ENCODE measurements at regions not wholly inside any gene's neighbourhood (a gene's known extent, or its start where the extent isn't known, plus 50 kb on each side); places are given as distances from the start of the nearest gene placed in this dataset.

DNA sequence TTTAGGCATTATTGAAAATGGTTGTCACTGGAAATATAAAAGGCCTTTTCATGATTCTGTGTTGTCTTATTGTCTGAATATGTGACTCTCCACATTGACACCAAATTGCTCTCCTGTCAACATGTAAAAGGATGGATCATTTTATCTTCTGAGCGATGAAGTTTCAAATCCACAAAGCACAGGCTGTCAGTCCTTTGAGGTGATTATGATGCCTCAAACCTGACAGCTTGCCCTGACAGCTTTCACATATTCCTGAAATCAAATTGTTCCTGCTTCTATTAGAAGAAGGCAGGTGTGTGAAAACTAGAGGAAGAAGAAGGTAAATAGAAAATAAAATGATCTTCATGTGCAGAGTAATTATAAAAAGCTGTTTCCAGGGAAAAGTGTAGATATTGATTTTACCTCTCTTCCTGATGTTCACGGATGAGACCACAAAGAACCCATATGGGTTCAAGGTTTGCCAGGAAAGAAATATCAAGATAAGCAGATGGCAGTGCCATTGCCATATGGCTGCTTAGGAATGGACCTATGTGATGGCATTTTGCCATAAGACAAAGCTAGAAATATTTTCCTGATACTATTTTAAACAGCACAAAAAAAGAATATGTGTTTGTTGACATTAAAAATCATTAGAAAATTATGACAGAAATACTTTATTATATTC is 1006.3 kb upstream of the AGA start:
- TF ChIP-seq, protein P1, sequence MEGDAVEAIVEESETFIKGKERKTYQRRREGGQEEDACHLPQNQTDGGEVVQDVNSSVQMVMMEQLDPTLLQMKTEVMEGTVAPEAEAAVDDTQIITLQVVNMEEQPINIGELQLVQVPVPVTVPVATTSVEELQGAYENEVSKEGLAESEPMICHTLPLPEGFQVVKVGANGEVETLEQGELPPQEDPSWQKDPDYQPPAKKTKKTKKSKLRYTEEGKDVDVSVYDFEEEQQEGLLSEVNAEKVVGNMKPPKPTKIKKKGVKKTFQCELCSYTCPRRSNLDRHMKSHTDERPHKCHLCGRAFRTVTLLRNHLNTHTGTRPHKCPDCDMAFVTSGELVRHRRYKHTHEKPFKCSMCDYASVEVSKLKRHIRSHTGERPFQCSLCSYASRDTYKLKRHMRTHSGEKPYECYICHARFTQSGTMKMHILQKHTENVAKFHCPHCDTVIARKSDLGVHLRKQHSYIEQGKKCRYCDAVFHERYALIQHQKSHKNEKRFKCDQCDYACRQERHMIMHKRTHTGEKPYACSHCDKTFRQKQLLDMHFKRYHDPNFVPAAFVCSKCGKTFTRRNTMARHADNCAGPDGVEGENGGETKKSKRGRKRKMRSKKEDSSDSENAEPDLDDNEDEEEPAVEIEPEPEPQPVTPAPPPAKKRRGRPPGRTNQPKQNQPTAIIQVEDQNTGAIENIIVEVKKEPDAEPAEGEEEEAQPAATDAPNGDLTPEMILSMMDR (IDR thresholded peaks at IDR 0.05 in 2 of 3, conservative IDR thresholded peaks at IDR 0.05 in 1 of 3; ENCODE audit: borderline replicate concordance in 1 of 3, insufficient read depth in 1 of 3, low read depth in 2 of 3, low read length in 2 of 3) = no peak
- TF ChIP-seq POLR2A (IDR thresholded peaks at IDR 0.05; ENCODE audit: borderline replicate concordance, extremely low read depth, insufficient read depth, insufficient read length) (no peak), SP1 (IDR thresholded peaks at IDR 0.05; ENCODE audit: low read depth) (no peak), YY1 (IDR thresholded peaks at IDR 0.05; ENCODE audit: extremely low read depth, insufficient replicate concordance, low read depth, low read length) (no peak), EZH2 (IDR thresholded peaks at IDR 0.05) (no peak), SRF (IDR thresholded peaks at IDR 0.05; ENCODE audit: low read depth) (no peak), POLR2AphosphoS5 (IDR thresholded peaks at IDR 0.05; ENCODE audit: low read depth, low read length) (no peak), ZFX (IDR thresholded peaks at IDR 0.05) (no peak)
- TF ChIP-seq, protein P2, sequence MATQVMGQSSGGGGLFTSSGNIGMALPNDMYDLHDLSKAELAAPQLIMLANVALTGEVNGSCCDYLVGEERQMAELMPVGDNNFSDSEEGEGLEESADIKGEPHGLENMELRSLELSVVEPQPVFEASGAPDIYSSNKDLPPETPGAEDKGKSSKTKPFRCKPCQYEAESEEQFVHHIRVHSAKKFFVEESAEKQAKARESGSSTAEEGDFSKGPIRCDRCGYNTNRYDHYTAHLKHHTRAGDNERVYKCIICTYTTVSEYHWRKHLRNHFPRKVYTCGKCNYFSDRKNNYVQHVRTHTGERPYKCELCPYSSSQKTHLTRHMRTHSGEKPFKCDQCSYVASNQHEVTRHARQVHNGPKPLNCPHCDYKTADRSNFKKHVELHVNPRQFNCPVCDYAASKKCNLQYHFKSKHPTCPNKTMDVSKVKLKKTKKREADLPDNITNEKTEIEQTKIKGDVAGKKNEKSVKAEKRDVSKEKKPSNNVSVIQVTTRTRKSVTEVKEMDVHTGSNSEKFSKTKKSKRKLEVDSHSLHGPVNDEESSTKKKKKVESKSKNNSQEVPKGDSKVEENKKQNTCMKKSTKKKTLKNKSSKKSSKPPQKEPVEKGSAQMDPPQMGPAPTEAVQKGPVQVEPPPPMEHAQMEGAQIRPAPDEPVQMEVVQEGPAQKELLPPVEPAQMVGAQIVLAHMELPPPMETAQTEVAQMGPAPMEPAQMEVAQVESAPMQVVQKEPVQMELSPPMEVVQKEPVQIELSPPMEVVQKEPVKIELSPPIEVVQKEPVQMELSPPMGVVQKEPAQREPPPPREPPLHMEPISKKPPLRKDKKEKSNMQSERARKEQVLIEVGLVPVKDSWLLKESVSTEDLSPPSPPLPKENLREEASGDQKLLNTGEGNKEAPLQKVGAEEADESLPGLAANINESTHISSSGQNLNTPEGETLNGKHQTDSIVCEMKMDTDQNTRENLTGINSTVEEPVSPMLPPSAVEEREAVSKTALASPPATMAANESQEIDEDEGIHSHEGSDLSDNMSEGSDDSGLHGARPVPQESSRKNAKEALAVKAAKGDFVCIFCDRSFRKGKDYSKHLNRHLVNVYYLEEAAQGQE (IDR thresholded peaks at IDR 0.05; ENCODE audit: low read depth) = no peak
- TF ChIP-seq, protein P3, sequence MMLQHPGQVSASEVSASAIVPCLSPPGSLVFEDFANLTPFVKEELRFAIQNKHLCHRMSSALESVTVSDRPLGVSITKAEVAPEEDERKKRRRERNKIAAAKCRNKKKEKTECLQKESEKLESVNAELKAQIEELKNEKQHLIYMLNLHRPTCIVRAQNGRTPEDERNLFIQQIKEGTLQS (IDR thresholded peaks at IDR 0.05) = no peak
- TF ChIP-seq, protein P4, sequence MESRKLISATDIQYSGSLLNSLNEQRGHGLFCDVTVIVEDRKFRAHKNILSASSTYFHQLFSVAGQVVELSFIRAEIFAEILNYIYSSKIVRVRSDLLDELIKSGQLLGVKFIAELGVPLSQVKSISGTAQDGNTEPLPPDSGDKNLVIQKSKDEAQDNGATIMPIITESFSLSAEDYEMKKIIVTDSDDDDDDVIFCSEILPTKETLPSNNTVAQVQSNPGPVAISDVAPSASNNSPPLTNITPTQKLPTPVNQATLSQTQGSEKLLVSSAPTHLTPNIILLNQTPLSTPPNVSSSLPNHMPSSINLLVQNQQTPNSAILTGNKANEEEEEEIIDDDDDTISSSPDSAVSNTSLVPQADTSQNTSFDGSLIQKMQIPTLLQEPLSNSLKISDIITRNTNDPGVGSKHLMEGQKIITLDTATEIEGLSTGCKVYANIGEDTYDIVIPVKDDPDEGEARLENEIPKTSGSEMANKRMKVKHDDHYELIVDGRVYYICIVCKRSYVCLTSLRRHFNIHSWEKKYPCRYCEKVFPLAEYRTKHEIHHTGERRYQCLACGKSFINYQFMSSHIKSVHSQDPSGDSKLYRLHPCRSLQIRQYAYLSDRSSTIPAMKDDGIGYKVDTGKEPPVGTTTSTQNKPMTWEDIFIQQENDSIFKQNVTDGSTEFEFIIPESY (IDR thresholded peaks at IDR 0.05; ENCODE audit: extremely low read depth, insufficient replicate concordance, low read length) = no peak
- TF ChIP-seq, protein P5, sequence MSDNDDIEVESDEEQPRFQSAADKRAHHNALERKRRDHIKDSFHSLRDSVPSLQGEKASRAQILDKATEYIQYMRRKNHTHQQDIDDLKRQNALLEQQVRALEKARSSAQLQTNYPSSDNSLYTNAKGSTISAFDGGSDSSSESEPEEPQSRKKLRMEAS (IDR thresholded peaks at IDR 0.05) = no peak

Data from HCT116 (cell line).